ENCODE measurements at regions not wholly inside any gene's neighbourhood (a gene's known extent, or its start where the extent isn't known, plus 50 kb on each side); places are given as distances from the start of the nearest gene placed in this dataset.

GRCh38 chr11:27604416-27604815 is 95.8 kb downstream of the BDNF start:
- H2AFZ ChIP-seq (ENCODE audit: low read depth), result no peak overlapping the region
- no peaks in the 10 kb centered on the region; a peak in 1 of 4 replicates for H3K4me1 ChIP-seq (ENCODE audit: control insufficient read depth in 1 of 2, insufficient read depth in 2 of 2, low read depth in 1 of 2, low read length in 1 of 2)
- H3K9me3 ChIP-seq, result no peaks in the 10 kb centered on the region
- H3K27ac ChIP-seq (ENCODE audit: low read depth in 2 of 2, low read length in 1 of 2), result no peak overlapping the region
- ChIA-PET POLR2A (no interaction called here), CTCF (interaction anchor here (0.8 kb wide), 1 partner anchor 113 kb away, joined by 3 read pairs; no protein-coding TSS in a partner anchor)
- no peak for DNase-seq
- H3K79me2 ChIP-seq (ENCODE audit: insufficient read depth), result no peaks in the 10 kb centered on the region
- no peak overlapping the region for H3K9ac ChIP-seq
- TF ChIP-seq TEAD4 (IDR thresholded peaks at IDR 0.05; ENCODE audit: borderline replicate concordance, insufficient read depth) (no peak), RFX5 (IDR thresholded peaks at IDR 0.05; ENCODE audit: low read length) (no peak), FOXM1 (IDR thresholded peaks at IDR 0.05; ENCODE audit: low read depth) (no peak), IRF3 (IDR thresholded peaks at IDR 0.05; ENCODE audit: low read depth, low read length) (no peak), FOSL2 (IDR thresholded peaks at IDR 0.05; ENCODE audit: borderline replicate concordance, low read depth) (no peak), USF1 (IDR thresholded peaks at IDR 0.05; ENCODE audit: borderline replicate concordance, low read depth) (no peak), MXI1 (IDR thresholded peaks at IDR 0.05; ENCODE audit: low read depth, low read length) (no peak), CHD2 (IDR thresholded peaks at IDR 0.05; ENCODE audit: low read length, partially characterized antibody) (no peak), GABPA (IDR thresholded peaks at IDR 0.05; ENCODE audit: low read depth) (no peak), SMC3 (IDR thresholded peaks at IDR 0.05; ENCODE audit: low read depth, low read length) (no peak), POLR2AphosphoS5 (IDR thresholded peaks at IDR 0.05; ENCODE audit: low read depth, low read length) (no peak), TAF1 (IDR thresholded peaks at IDR 0.05; ENCODE audit: borderline replicate concordance, low read depth, low read length) (no peak), CTCF (IDR thresholded peaks at IDR 0.05) (no peak), ZBTB33 (IDR thresholded peaks at IDR 0.05; ENCODE audit: borderline replicate concordance, low read depth) (no peak), REST (IDR thresholded peaks at IDR 0.05; ENCODE audit: low read depth, low read length) (no peak), SIN3A (IDR thresholded peaks at IDR 0.05; ENCODE audit: borderline replicate concordance, low read depth, low read length) (no peak), YY1 (IDR thresholded peaks at IDR 0.05; ENCODE audit: low read depth) (no peak), JUND (IDR thresholded peaks at IDR 0.05) (no peak)
- H3K4me2 ChIP-seq, result no peak overlapping the region
- no peaks in the 10 kb centered on the region for H3K9me2 ChIP-seq
- H4K20me1 ChIP-seq (ENCODE audit: insufficient read depth), result no peaks in the 10 kb centered on the region
- H3K36me3 ChIP-seq (replicated peaks in 1 of 2; ENCODE audit: control insufficient read depth in 1 of 2, insufficient read depth in 2 of 2, low read length in 1 of 2), result no peaks in the 10 kb centered on the region
- 56% methylated on average over 2 of the region's 2 CpGs for WGBS (ENCODE audit: low lambda C conversion rate)
- H3F3A ChIP-seq (replicated peaks; ENCODE audit: insufficient read depth), result no peaks in the 10 kb centered on the region
- no peaks in the 10 kb centered on the region for H3K27me3 ChIP-seq (ENCODE audit: insufficient read depth)
- H3K4me3 ChIP-seq (ENCODE audit: low read depth in 2 of 2, low read length in 1 of 2), result no peak overlapping the region

Data from SK-N-SH (cell line).